SH-SY5Y (cell line): ENCODE measurements at regions not wholly inside any gene's neighbourhood (a gene's known extent, or its start where the extent isn't known, plus 50 kb on each side); places are given as distances from the start of the nearest gene placed in this dataset.

ENCODE experiments used
- GATA2 ChIP-seq: IDR thresholded peaks from 2 replicates; pipeline ENCODE4 v1.6.1; 2011; ENCODE audit warnings: mild to moderate bottlenecking, low read depth, low read length
- GATA3 ChIP-seq: IDR thresholded peaks from 2 replicates; pipeline ENCODE4 v1.6.1; 2011; ENCODE audit warnings: low read depth, mild to moderate bottlenecking, low read length, moderate library complexity

DNA sequence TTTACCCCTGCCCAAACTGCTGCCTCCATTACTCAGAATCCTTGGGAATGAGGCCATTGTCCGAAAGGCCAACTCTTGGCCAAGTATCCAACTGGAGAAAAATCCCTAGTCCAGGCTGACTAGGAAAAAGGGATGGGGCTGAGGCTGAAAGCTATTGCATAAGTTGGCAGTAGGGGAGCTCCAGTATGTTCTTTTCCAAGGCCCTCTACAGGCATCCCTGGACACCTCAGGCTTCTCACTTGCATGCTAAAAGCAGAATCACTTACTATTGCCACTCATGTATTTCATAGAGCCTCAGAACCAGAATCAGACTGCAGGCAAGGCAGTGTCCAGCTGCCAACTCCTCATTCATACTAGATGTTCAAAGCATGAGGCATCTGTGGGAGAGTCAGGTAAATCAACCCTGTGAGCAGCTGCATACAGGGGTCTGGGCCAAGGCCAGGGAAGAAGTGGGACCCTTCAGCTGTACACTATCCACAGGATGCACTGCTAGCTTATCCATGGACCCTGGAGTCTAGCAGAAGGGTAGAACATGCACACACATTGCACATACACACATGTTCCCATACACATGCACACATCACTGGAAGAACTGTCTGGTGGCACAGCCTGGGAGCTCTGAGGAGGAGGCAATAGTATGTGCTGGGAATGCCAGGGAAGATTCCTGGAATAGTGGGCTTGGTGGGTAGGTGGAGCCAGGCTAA is 195.3 kb downstream of the C1orf94 start:
- TF ChIP-seq GATA2 = no peak

DNA sequence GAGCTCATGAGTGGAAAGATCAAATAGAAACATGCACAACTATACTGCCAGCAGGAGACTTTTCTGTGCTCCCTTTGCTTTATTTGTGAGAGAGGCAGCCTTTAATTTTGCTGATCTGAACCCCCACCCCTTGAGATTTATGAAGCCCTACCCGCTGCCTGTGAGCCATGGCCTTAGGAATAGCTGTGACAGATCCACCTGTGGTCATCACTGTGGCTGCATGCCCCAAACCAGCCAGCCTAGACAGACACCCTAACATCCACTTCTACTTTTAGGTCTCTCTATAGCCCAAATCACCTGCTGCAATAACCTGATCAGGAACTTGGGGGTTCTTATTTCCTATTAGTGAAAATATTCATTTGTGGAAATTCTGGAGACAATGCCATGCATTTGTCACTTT is 196.2 kb downstream of the C1orf94 start:
- no peak for TF ChIP-seq GATA2
- TF ChIP-seq GATA3 = no peak

DNA sequence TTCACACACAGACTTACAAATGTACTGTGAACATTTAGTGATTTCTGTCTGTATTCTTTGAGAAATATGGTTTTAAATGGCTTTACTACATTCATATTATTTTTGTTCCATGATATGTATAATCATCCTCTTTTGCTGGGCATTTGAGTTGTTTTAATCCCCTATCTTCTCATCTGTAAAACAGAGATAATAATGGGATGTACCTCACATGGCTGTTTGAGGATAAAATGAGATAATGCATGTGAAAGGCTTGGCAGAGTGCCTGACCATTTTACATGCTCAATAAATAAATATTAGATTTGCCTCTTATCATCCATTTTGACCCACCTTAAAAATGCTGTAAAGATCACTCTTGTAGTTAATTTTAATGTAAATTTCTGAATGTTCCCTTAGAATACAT is 197.2 kb downstream of the C1orf94 start:
- peak; percentile 66 for TF ChIP-seq GATA2
- peak; percentile 76 for TF ChIP-seq GATA3

GRCh38 chr1:34376531-34376930 is 199.8 kb downstream of the C1orf94 start:
- no peak for TF ChIP-seq GATA2
- TF ChIP-seq GATA3 = no peak

GRCh38 chr1:34378968-34379856 is 202.5 kb downstream of the C1orf94 start:
- peak; percentile 90 for TF ChIP-seq GATA2
- peak; percentile 91 for TF ChIP-seq GATA3

DNA sequence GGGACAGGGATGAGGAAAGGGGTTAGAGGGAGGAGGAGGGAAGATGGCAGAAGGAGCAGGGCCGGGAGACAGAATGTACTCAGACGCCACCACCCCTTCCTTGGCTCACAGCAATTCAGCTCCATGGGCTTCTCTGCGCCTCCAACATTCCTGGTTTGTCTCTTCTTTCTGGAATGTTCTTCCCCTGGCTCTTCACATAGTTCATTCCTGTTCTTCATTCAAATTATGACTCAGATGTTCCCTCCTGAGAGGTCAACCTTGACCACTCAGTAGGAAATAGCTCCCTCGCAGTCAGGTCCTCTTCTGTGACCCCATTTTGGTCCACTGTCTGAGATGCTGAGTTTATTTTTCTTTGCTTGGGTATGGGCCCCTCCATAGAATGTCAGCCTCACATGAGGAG is 203.2 kb downstream of the C1orf94 start:
- TF ChIP-seq GATA3 (no peak), GATA2 (no peak)

DNA sequence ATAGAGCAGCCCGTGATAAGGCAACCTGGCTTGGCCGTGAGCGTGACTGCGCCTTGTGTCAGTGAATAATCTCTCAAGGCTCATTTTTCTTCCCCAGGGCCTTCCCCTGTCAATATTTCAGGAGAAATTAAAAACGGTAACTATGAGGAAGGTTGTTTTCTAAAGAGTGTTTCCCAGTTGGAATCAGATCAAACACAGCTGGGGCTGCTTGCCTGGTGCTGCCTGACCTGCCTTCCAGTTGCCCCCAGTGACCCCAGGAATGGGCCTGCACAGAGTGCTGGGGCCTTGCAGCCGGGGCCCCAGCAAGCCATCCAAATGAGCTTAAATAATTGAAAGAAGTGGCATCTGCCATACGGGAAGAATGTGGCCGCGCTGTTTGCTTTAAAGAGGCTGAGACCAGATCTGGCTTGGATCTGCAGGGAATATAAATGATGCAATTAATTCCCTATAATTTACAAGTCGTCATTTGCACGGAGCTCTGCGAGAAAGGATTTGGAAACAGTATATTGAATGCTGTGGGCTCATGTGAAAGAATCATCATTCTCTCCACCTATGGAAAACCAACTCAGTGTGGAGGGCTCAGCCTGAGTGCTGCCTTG is 203.9 kb downstream of the C1orf94 start:
- TF ChIP-seq GATA3 (no peak), GATA2 (no peak)

GRCh38 chr1:34389974-34390373 is 213.3 kb downstream of the C1orf94 start:
- no peak for TF ChIP-seq GATA2
- no peak for TF ChIP-seq GATA3

- no peak for TF ChIP-seq GATA3
- no peak for TF ChIP-seq GATA2
Observed at GRCh38 chr1:34396042-34396441, 219.3 kb downstream of the C1orf94 start.

DNA sequence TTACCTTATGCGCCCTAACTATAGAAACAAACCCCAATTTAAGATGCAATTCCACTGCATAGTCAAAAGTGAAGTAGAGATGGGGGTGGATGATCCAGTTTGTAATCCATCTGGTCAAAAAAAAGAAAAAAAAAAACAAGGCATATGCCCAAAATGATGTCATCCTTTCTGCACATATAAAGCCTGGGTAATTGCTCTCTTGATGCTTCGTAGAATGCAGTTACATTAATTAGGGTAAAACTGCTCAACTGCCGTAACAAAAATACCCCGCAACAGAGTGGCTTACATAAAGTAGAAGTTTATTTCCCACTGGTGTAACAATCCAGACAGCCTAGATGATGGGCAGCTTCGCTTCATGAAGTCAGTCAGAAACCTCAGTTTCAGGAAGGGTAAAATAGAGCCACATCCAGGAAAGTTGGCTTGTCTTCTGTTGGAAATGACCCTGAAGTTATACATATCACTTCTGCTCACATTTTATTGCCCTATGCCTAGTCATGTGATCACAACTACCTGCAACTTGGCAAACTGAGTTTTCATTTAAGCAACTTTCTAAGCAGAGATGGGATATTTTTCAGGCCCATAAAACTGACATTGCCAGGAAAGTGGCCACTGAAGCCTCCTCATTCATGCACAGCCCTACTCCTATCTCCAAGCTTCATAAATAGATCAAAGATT is 221.7 kb downstream of the C1orf94 start:
- no peak for TF ChIP-seq GATA3
- no peak for TF ChIP-seq GATA2

- TF ChIP-seq GATA2 = no peak
- TF ChIP-seq GATA3 = no peak
Observed at GRCh38 chr1:34398916-34399275, 222.2 kb downstream of the C1orf94 start.

DNA sequence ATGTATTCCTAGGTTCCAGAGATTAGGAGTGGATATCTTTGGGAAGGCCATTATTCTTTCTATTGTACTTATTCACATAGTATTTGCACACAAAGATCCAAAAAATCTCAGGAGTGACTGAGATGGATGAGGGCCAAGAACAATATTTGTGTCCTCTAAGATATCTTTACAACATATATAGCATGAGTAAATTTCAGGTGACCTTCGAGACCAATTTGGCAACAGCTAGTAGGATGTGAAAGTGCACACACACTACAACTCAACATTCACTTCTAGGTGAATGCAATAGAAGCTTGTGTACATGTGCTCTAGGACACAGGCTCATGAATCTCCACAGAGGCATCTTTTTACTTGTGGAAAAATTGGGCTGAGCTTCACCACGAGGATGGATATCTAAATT is 224.0 kb downstream of the C1orf94 start:
- TF ChIP-seq GATA2 = no peak

- TF ChIP-seq GATA3 (no peak), GATA2 (no peak)
Observed at GRCh38 chr1:34403156-34403555, 226.4 kb downstream of the C1orf94 start.

- no peak for TF ChIP-seq GATA2
- no peak for TF ChIP-seq GATA3
Observed at GRCh38 chr1:34404804-34405203, 228.1 kb downstream of the C1orf94 start.

DNA sequence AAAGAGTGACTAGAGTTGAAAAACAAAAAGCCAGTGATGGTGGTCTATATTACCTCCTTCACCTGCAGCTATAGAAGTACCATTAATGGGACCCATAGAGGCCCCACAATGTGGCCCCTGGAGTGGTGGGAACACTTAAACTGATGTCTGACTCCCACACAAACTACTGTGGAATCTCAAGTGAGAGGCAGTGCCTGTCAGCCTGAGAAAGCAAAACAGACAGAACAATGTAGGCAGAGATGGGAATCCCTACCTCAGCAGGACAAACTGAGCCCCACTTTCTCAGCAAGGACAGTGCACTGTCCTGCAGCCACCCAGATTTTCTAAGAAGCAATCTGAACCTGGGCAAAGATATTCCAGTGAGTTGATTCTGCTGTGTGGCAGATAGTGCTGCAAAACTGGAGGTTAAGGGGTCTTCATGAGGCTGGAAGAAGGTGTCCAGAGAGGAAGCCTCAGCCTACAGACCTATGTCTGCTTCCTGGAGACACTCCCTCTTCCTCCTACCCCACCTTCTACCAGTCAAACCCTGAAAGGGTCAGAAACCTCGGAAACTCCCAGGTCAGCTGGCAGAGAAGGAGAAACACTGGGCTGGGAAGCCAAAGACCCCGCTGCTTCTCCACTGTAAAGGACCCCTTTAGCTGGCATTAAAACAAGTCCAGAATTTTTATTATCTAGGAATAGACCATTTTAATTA is 228.7 kb downstream of the C1orf94 start:
- TF ChIP-seq GATA3 = no peak
- TF ChIP-seq GATA2 = no peak
